Keratinocyte (primary cell): ENCODE measurements at regions not wholly inside any gene's neighbourhood (a gene's known extent, or its start where the extent isn't known, plus 50 kb on each side); places are given as distances from the start of the nearest gene placed in this dataset.

Experiments used
- DNase-seq: peaks from one replicate; pipeline ENCODE4 v3.0.0-alpha.2; 2011; ENCODE audit warnings: low read depth, missing footprints, low spot score
- FAIRE-seq: peaks from 2 replicates; lab custom pipeline; 2011; peaks lifted over from hg19 to GRCh38; lab: Jason Lieb, UNC
- H2AFZ ChIP-seq: 2 replicates; pipeline ENCODE4 v1.6.0; 2012; ENCODE audit warnings: low read length, control low read depth, inconsistent platforms; ENCODE audit not compliant: control insufficient read depth
- H3K27ac ChIP-seq: 2 replicates; pipeline ENCODE4 v1.5.1; 2011; ENCODE audit warnings: low read length; ENCODE audit not compliant: control insufficient read depth, insufficient read depth
- H3K27me3 ChIP-seq: 3 replicates; pipeline ENCODE4 v1.6.0; 2011; ENCODE audit warnings: low read length; ENCODE audit not compliant: control insufficient read depth, insufficient read depth; ENCODE audit errors: extremely low read depth
- H3K36me3 ChIP-seq, 2 experiments: 2 replicates in 1 of 2; 3 replicates in 1 of 2; pipeline ENCODE4 v1.5.1; 2011; ENCODE audit warnings: low read length in 2 of 2, mild to moderate bottlenecking in 1 of 2; ENCODE audit not compliant: control insufficient read depth in 2 of 2, insufficient read depth in 2 of 2; ENCODE audit errors: extremely low read depth in 1 of 2
- H3K4me1 ChIP-seq: 3 replicates; pipeline ENCODE4 v1.5.1; 2011; ENCODE audit warnings: low read length; ENCODE audit not compliant: control insufficient read depth, insufficient read depth; ENCODE audit errors: extremely low read depth
- H3K4me2 ChIP-seq: 3 replicates; pipeline ENCODE4 v1.6.0; 2011; ENCODE audit warnings: low read depth, low read length; ENCODE audit not compliant: control insufficient read depth, insufficient read depth; ENCODE audit errors: extremely low read depth
- H3K4me3 ChIP-seq, 3 experiments: fragments of 200-600 bp in 1 of 3; sonication (generic) in 1 of 3; 2 replicates in 2 of 3; 3 replicates in 1 of 3; pipeline ENCODE4 v1.5.1; 2011 to 2016; ENCODE audit warnings: low read length in 3 of 3, mild to moderate bottlenecking in 3 of 3, control low read depth in 2 of 3, inconsistent platforms in 1 of 3, low read depth in 1 of 3, mixed read lengths in 1 of 3, mixed run types in 1 of 3, moderate library complexity in 1 of 3; ENCODE audit not compliant: control insufficient read depth in 2 of 3, insufficient read depth in 2 of 3; ENCODE audit errors: extremely low read depth in 1 of 3
- H3K79me2 ChIP-seq: 2 replicates; pipeline ENCODE4 v1.6.0; 2012; ENCODE audit warnings: low read length; ENCODE audit not compliant: control insufficient read depth, insufficient read depth
- H3K9ac ChIP-seq: 3 replicates; pipeline ENCODE4 v1.6.0; 2011; ENCODE audit warnings: low read length; ENCODE audit not compliant: control insufficient read depth, insufficient read depth; ENCODE audit errors: extremely low read depth
- H3K9me1 ChIP-seq: 3 replicates; pipeline ENCODE4 v1.6.0; 2011; ENCODE audit warnings: low read length; ENCODE audit not compliant: control insufficient read depth, insufficient read depth; ENCODE audit errors: extremely low read depth
- H3K9me3 ChIP-seq: 2 replicates; pipeline ENCODE4 v1.5.1; 2012; ENCODE audit warnings: low read depth, low read length; ENCODE audit not compliant: control insufficient read depth
- H4K20me1 ChIP-seq: 3 replicates; pipeline ENCODE4 v1.6.0; 2011; ENCODE audit warnings: low read length; ENCODE audit not compliant: control insufficient read depth, insufficient read depth; ENCODE audit errors: extremely low read depth
- EZH2 ChIP-seq: IDR thresholded peaks from one replicate; pipeline ENCODE4 v1.6.1; 2012; ENCODE audit warnings: inconsistent platforms, mild to moderate bottlenecking, low read length, moderate library complexity
- dilution Hi-C: fragments of 300-500 bp; cut with MboI; formaldehyde crosslinking; loops from one replicate; pipeline ENCODE4 v1.7.0; 2020; ENCODE audit warnings: low sequenced_read_pairs; ENCODE audit not compliant: extremely low pct_ligation_motif_present
- TF ChIP-seq, protein P1 (sequence below), 3 experiments: IDR thresholded peaks in 1 of 3; conservative IDR thresholded peaks in 1 of 3; optimal IDR thresholded peaks in 1 of 3; 2 replicates in 2 of 3; 3 replicates in 1 of 3; pipeline versions ENCODE3 to v1.5.1; 2011; ENCODE audit warnings: low read length in 3 of 3, mild to moderate bottlenecking in 3 of 3, moderate library complexity in 2 of 3, control low read depth in 1 of 3, inconsistent platforms in 1 of 3; ENCODE audit not compliant: insufficient read depth in 2 of 3; ENCODE audit errors: extremely low read depth in 1 of 3

DNA sequence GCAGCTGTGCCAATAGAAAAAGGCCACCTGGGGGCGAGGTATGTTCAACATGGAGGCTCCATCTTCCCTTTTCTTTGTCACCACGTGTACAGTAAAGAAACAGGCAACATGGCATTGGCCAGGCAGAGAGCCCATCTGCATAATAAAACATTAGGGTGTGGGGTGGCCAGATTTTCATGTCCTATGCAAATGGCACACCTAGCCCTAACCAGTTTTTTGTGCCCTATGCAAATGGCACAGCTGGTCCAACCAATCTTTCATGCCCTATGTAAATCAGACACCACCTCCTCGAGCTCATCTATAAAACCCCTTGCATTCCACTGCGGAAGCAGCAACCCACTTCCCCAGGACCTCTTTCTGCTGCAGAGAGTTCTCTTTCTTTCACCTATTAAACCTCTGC lies 149.1 kb upstream of the RGS6 start:
- dilution Hi-C loops: no loop called here
- Histone ChIP-seq H3K4me3 (no peak overlapping the region), H3K4me1 (peaks cover 4% of the 10 kb centered on the region), H4K20me1 (no peaks in the 10 kb centered on the region), H3K9me1 (no peaks in the 10 kb centered on the region), H3K27me3 (no peaks in the 10 kb centered on the region), H3K9ac (no peak overlapping the region), H3K27ac (no peak overlapping the region), H3K36me3 (no peaks in the 10 kb centered on the region), H3K79me2 (no peaks in the 10 kb centered on the region), H3K9me3 (no peaks in the 10 kb centered on the region), H2AFZ (no peak overlapping the region), H3K4me2 (no peak overlapping the region)
- FAIRE-seq: no peak
- DNase-seq: no peak
- TF ChIP-seq, protein P1, sequence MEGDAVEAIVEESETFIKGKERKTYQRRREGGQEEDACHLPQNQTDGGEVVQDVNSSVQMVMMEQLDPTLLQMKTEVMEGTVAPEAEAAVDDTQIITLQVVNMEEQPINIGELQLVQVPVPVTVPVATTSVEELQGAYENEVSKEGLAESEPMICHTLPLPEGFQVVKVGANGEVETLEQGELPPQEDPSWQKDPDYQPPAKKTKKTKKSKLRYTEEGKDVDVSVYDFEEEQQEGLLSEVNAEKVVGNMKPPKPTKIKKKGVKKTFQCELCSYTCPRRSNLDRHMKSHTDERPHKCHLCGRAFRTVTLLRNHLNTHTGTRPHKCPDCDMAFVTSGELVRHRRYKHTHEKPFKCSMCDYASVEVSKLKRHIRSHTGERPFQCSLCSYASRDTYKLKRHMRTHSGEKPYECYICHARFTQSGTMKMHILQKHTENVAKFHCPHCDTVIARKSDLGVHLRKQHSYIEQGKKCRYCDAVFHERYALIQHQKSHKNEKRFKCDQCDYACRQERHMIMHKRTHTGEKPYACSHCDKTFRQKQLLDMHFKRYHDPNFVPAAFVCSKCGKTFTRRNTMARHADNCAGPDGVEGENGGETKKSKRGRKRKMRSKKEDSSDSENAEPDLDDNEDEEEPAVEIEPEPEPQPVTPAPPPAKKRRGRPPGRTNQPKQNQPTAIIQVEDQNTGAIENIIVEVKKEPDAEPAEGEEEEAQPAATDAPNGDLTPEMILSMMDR (optimal IDR thresholded peaks at IDR 0.05 in 1 of 3, IDR thresholded peaks at IDR 0.05 in 1 of 3, conservative IDR thresholded peaks at IDR 0.05 in 1 of 3; ENCODE audit: extremely low read depth in 1 of 3, insufficient read depth in 2 of 3, low read length in 3 of 3): no peak
- TF ChIP-seq EZH2: no peak

DNA sequence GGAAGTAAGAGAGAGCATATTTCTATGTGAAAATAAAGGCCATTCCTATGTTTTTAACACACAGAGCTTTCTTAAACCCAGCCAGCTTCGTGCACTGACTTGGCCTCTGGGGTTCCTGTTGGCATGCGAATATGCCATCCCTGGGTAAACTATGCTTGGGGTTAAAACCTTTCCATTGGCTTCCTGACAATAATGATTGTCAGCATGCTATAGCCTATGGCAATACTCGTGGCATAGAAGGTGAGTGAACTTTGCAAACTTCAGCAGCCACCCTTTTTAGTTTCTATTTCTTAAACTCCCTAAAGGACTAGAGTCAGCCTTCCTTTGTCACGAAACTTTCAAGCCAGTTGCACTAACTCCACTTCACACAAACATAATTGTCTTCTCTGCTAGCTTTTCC lies 148.4 kb upstream of the RGS6 start:
- Histone ChIP-seq H3K9ac (no peak overlapping the region), H2AFZ (peak overlapping the region; percentile 62), H3K27me3 (no peaks in the 10 kb centered on the region), H3K27ac (no peak overlapping the region), H3K9me1 (no peaks in the 10 kb centered on the region), H3K79me2 (no peaks in the 10 kb centered on the region), H3K36me3 (no peaks in the 10 kb centered on the region), H3K4me2 (no peak overlapping the region), H4K20me1 (no peaks in the 10 kb centered on the region), H3K4me1 (peaks cover 4% of the 10 kb centered on the region), H3K9me3 (no peaks in the 10 kb centered on the region), H3K4me3 (no peak overlapping the region)
- TF ChIP-seq, protein P1 (optimal IDR thresholded peaks at IDR 0.05 in 1 of 3, IDR thresholded peaks at IDR 0.05 in 1 of 3, conservative IDR thresholded peaks at IDR 0.05 in 1 of 3; ENCODE audit: extremely low read depth in 1 of 3, insufficient read depth in 2 of 3, low read length in 3 of 3): no peak
- FAIRE-seq: no peak
- dilution Hi-C loops: no loop called here
- no peak for DNase-seq
